Ammon's horn (tissue), 1 donor: ENCODE measurements at regions not wholly inside any gene's neighbourhood (a gene's known extent, or its start where the extent isn't known, plus 50 kb on each side); places are given as distances from the start of the nearest gene placed in this dataset.

ENCODE experiments used
- DNase-seq: peaks from one replicate; pipeline ENCODE4 v3.0.0-alpha.2; 2016; ENCODE audit warnings: low spot score

DNA sequence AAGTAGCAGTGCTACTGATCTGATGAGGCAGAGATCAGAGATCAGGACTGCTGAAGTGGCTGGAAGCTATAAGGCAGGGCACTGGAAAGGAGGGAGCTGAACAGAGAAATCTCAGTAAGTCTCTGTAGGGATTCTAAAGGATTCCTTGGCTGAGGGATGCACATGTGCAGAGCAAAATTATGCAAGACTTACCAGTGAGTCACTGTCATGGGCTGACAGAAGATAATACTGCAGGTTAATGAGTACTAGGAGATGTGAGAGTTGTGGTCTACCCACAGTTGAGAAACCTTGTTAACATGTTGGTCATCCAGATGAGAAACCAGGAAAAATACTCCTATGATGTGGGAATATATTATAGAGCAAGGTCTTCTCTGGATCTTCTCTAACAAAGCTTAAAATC, 378.1 kb downstream of the HAPSTR1 start:
- DNase-seq, result no peak

DNA sequence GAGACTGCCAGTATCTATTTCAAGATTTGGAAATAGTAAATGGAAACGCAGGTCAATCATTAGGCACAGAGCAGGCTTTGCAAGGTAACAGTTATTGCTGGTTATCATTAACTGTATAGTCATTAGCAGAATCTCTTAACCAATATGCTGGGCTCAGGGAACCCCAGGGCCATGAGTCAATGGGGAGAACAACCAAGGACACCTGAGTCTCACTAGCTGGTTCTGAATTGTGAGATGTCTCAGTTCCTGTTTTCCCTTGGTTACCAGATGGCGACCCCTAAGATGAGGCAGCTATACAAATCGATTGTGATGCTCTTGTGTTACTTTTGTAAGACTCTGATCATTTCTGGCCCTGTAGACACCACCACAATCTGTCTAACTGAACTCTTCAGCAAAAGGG, 385.3 kb downstream of the HAPSTR1 start:
- no peak for DNase-seq

DNA sequence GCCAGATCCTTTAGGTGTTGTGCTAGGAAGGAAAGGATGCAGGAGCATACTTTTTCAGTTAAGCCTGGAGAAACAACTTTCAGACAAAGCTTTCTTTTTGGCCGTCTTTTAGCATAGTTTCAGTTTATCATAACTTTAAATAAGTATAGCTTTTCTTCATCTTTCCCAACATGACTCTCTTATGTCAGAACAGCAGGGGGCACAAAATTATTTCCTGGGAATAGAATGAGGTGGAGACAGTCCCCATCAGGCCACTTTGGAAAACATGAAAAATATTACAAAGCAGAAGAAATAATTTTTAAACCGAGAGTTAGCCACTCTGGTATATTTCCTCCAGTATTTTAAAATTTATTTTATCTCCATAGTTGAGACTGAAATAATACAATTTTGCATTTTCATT, 387.6 kb downstream of the HAPSTR1 start:
- DNase-seq, result no peak

DNA sequence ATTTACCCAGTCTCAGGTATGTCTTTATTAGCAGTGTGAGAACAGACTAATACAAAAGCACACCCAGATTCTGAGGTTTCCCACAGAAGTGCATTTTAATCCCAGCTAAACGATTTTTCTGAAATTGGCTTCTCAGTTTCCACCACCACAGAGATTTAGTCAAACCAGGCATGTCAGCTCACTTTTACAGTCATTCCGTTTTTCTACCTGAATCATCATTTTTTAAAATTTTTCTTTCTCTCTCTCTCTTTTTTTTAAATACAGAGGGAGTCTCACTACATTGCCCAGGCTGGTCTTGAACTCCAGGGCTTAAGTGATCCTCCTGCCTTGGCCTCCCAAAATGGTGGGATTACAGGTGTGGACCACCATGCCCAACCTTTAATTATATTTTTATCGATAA, 389.1 kb downstream of the HAPSTR1 start:
- no peak for DNase-seq

DNA sequence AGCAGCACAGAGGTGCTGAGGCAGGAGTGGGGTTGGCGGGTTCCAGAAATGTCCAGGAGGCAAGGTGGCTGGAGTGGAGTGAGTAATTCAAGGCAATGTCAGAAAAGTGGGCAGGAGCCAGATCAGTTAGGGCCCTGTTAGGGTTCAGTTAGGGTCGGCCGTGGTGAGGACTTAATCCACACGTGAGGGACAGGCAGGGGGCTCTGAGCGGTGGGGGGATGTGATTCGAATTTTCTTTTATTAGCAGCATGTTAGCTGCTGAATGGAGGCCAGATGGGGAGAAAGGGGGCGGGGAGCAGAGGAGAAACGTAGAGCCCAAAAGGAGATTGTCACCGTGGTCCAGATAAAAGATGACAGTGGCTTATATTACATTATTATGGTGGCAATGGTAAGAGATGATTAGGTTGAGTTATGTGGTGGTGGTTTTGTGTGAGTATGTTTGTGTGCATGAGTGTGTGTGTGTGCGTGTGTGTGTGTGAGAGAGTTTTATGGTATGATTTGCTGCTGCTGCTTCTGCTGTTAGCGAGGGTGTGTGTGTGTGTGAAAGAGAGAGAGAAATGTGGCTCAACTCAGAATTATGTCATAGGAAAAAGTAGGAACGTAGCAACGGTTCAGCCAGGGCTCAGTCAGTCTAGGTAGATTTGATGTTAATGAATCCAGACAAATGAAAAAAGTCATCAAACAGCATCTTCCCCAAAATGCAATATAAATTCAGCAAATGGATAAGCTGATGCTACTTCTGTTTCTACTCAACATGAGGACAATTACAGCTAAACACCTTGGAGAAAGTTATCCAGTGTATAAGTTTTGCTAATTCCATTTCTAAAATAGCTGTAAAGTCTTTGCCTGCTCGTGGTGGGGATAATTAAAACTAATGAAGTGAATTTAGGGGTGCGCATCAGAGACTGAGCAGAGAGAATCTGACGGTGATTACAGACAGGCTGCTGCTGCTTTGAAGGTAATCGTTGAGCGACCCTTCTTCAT, 390.6 kb downstream of the HAPSTR1 start:
- no peak for DNase-seq

DNA sequence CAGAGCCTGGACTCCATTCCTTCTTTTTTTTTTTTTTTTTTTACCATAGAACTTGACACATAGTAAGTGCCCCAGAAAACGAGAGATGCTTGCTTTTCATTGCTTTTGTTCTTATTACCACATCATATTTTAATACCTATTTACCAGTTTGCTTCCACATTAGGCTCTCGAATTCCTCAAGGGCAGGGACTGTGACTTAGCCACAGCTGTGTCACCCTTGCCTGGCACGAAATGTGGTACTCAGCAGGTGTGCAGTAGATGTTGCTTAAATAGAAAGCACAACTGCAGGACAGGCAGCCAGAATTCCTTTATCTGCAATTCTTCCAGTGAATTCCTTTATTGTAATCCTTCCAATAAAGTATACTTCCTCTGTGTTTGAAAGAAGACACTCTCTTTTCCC, 393.0 kb downstream of the HAPSTR1 start:
- DNase-seq, result no peak

DNA sequence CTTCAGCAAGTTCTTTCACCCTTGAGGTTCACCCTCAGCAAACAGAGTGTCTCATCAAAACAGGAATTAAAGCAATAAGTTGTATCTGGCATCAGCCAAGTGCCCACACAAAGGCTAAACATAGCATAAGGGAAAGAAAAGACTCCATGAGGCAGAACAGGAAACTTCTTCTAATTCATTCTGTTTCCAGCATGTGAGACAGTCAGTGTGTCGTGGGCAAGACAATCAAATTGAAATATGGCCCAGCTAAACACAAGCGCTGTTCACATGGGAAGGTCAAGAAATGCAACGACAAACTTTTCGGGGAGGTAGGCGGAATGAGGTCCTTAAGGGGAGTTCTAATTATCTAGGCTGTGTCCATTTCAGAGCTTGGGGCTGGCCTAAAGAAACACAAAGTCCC, 393.4 kb downstream of the HAPSTR1 start:
- DNase-seq, result no peak

DNA sequence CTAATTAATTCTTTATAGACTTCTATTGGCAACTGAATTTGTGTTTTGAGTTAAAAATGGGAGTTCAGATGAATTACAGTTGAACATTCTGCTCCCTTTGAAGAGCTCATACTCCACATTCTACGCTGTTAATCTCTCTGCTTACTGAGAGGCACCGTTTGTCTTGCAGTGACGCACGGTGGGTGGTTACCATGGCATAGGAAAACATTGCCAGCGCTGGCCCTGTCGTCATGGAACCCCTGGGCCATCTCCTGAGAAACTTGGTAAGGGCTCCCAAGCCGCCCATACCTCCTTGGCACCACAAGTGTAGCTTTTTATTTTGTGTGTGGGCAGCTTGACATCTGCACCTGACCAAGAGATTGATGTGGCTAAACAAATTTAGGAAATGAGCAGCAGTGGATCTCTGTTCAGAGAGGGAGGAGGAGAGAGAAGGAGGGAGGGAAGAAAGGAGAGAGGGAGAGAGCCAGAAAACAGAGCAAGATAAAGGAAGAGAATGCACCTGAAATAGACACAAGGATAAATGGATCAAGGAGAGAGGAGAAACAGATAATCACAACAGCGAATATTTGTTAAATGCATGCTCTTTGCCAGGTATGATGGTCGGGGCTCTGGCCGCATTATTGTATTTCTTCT, 398.5 kb downstream of the HAPSTR1 start:
- peak; percentile 81 for DNase-seq

DNA sequence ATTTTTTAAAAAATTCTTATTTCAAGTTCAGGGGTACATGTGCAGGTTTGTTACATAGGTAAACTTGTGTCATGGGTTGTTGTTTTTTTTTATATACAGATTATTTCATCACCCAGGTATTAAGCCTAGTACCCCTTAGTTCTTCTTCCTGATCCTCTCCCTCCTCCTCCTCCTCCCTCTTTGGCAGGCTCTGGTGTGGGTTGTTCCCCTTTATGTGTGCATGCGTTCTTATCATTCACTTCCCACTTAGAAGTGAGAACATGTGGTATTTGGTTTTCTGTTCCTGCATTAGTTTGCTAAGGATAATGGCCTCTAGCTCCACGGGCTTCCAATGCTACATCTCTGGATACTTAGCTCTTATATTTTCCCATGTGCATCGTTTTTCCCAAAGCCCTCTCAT, 404.4 kb downstream of the HAPSTR1 start:
- DNase-seq, result peak; percentile 43

DNA sequence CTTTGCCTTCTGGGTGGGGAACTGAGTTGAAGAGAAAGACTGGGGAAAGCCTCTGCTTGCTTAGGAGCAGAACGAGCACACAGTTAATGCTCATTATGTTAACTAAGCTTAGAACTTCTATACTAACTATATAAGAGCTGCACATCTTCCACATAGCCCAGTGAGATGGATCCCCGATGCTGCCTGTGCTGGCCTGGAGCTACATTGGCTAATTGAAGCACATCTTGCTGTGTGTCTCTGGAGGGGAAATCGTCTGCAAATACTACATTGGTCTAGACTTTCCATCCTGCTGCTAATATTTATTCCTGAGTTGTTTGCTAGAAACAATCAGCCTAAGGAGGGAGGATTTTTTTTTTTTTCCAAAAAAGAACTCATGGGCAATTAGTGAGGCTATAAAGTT, 406.3 kb downstream of the HAPSTR1 start:
- DNase-seq, result no peak

DNA sequence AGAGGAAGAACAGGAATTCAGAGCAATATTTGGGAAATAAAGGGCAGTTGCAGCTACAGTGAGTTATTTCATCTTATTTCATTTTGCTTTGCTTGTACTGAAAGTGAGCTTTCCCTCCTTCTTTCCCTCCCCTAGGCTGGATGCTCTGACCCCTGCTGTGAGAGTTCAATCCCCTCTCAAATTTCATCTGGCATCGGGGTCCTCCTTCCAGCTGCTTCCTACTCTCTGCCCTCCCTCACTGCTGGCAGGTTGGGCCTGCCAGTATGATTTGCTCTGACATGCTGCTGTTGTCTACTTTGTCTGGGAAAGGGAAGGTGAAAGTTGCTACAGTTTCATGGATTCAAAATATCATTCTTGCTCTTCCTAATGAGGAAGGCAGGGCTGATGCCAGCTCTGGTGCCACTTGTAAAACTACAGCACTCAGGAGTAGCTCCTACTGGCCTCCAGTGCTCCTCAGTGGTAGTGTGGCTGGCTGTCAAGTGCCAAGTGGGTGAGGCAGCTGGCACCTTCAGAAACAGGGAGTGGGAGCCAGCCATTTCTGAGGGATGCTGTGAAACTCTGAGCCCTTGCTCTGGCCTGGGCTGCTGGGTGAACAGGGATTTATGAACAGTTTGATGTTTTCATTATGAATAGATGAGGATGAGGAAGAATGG, 408.6 kb downstream of the HAPSTR1 start:
- no peak for DNase-seq

DNA sequence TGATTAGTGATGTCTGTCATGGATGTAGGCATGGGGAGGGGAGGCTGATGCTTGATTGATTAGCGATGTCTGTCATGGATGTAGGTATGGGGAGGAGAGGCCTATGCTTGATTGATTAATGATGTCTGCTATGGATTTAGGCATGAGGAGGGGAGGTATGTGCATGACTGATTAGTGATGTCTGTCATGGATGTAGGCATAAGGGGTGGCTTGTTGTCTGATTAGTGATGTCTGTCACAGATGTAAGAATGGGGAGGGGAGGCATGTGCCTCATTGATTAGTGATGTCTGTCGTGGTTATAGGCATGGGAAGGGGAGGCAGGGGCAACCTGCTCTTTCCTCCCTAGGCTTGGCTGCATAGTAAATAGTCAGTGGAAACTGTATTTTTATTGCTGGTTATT, 409.4 kb downstream of the HAPSTR1 start:
- no peak for DNase-seq

DNA sequence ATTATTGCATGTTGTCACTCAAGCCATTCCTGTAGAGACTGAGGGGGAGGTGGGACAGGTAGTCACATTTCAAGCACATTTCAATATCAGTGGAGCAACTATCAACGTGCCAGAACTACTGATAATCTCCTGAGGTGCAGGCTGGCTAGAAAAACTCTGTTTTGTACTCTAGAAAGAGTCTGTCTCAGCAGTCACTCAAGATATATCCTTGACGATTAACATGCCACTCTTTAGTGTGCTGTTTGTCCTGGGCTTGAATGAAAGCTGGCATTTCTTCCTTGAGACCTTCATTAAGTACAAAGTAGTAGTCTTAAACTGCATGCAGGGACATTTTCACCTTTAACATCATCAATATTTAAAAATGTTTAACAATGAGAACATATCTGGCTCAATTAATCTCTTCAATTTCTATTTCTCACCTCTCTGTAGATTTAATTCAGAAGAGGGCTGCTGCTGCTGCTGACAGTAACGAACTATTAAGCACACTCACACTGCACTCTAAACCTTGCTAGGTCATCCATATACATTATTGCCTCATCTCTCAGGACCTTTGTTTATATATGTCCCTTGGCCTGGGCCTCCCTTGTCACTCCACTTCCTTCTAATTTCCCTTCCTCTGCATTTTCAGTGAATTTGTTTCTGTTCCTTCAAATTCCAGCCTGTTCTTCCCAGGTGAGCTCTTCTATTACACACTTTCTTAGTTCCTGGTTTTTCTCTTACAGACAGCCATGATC, 412.0 kb downstream of the HAPSTR1 start:
- no peak for DNase-seq

DNA sequence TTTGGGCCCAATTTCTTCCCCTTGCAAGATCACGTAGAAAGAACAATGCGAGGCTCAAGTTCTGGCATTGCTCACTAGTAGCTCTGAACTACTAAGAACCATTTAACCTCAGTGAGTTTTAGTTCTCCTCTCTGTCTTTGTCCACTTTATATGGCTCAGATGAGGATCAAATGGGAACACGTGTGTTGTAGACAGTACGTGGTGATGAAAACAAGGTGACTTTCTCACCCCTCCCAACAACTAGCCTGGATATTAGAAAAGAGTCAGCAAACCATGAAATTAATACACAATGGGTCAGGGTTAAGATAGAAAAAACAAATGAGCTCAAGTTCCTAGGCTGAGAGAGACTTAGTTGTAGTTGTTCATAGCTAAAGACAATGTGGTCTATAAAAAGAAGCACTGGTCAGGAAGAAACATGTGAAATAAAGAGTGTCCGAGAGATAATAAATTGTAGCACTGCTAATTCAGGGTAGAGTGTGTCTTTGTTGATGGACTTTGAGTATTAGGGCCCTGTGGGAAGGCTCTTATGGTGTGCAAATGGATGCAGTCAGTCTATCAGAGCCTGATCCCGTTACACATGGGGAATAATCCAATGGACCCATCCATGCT, 417.0 kb downstream of the HAPSTR1 start:
- DNase-seq, result no peak

DNA sequence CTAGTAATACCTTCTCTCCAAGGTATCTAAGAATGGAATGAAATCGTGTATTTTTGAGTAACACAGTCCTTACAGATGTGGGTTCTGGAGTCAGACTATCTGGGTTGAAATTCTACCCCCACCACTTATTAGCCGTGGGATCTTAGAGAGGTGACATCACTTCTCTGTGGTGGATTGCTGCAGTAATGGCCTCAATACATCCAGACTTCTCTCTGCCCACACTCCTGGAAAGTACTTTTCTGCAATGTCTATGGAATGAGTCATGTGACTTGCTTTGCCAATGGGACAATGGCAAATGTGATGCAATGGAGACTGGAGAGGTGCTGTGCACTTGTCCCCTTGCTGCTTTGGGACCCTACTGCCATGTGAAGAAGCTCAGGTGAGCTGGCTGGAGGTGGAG, 418.2 kb downstream of the HAPSTR1 start:
- no peak for DNase-seq

DNA sequence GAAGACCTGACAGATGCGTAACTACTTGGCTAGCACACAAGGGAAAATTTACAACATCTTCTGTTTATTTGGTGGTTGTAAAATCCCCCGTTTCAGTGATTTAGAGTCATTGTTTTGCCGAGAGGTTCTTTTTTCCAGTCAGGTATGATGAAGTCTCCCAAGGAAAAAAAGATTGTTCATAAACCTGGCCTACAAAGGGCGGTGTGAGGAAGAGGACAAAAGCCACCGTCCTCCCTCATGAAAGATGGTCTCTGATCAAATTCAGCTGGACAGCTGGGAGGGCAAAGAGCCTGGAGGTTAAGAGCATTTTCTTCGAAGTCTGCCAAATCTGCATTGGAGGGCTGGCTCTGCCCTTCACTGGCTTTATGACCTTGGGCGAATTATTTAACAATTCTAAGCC, 419.9 kb downstream of the HAPSTR1 start:
- no peak for DNase-seq

DNA sequence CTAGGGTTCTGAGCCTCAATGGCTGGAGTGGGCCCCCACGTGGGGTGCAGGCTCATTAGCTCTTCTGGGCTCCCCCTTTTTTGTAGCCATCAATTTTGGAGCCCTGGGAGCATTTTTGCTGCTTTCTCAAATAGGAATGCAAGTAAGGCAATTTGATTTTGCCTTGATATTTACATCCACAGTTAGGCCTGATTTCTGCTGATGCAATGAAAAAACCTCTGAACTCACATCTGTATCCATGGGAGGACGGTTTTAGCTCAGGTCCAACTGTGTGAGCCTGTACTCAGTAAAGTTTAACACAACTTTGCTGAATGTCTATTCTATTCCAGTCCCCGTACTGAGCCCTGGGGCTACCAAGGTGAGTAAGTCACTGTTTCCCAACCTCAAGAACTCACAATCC, 425.0 kb downstream of the HAPSTR1 start:
- no peak for DNase-seq

DNA sequence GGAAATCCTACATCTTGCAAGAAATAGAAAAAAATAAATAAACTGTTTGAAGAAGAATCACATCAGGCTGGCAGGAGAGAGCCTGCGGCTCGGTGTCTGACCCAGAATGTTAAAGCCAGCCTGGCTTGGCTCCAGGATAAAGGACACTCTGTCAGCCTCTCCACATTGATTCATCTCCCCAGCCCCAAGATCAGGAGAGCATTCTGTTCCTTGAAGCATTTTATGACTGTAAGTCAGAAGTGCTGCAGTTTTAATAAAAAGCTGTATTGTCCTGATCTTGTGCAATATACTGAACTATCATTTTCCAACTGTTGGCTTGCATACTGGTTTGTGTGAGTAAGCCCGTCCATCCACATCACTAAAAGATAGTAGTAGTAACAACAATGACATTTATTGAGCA, 426.6 kb downstream of the HAPSTR1 start:
- no peak for DNase-seq

DNA sequence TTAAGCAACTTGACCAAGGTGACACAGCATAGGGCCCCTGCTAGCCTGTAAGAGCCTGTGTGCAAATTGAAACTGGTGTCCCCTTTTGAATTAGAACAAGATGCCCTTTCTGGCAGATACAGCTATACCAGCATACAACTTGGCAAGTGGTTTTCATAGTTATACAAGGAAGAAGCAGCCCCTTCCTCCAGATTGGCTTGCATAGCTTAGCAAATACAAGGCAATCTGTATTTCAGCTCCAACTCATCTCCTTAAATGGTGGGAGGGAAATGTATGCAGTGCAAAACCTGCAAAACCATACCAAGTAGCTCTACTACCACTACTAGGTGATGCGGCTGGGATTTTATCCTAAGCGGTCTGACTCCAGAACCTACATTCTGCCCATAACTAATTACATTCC, 427.1 kb downstream of the HAPSTR1 start:
- DNase-seq, result no peak

DNA sequence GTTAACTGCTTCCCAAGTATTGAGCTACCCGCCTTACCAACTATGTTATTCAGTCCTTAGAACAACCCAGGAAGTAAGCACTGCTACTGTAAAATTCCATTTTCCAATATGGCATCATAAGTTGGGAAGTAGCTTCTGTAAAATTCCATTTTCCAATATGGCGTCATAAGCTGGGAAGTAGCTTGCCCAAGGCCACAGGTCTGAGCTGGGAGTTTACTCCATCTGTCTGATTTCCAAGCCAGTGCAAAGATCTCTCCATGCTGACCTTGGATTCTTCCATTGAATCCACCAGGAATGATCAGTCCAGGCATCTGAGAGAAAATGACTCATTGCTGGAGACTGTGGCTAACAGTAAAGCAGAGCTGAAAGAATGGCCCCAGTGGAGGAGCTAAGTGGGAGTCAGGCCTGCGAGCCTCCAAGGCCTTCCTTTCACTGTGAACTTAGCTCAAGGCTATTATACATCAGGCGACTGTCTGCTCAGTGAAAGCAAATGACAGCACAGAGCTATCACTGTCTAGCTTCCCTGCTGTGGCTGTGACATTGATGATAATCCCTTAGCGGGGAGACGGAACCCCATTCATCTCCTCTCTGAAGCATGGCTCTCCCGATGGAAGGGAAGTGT, 430.4 kb downstream of the HAPSTR1 start:
- DNase-seq, result no peak

DNA sequence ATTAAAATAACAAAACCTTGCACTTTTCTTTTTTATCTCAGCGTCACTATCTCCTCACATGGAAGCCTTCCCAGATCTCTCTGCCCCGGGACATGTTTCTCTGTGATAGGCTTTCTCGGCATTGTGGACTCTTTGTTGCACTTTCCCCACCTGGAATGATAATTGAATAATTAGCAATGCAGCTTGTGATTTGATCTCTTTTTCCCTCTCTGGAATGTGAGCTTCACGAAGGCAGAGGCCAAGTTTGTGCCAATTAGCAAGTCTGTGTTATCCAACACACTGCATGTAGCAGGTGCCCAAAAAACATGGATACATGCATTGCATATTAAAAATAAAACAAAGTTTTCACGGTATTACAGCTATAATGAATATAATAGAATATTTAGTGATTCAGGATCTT, 431.2 kb downstream of the HAPSTR1 start:
- no peak for DNase-seq
